ENCODE measurements at regions not wholly inside any gene's neighbourhood (a gene's known extent, or its start where the extent isn't known, plus 50 kb on each side); places are given as distances from the start of the nearest gene placed in this dataset.

GRCh38 chr16:73670836-73671820, 623.2 kb upstream of the ZFHX3 start:
- H3F3A ChIP-seq (replicated peaks; ENCODE audit: low read depth), result 0 out of 2 replicates have a peak, but pooled peaks cover 5% of the 10 kb centered on the region
- peaks cover 35% of the 10 kb centered on the region for H3K4me1 ChIP-seq (ENCODE audit: insufficient read depth)
- H3K79me2 ChIP-seq (replicated peaks; ENCODE audit: insufficient read depth), result no peaks in the 10 kb centered on the region
- TF ChIP-seq NANOG (IDR thresholded peaks at IDR 0.05; ENCODE audit: borderline replicate concordance), result no peak
- no peak for TF ChIP-seq POLR2AphosphoS5 (IDR thresholded peaks at IDR 0.05; ENCODE audit: low read depth)
- no peak for TF ChIP-seq EZH2 (IDR thresholded peaks at IDR 0.05; ENCODE audit: low read depth, unreplicated experiment)
- no peak for TF ChIP-seq JUNB (IDR thresholded peaks at IDR 0.05; ENCODE audit: unreplicated experiment)
- TF ChIP-seq ZNF331 (CRISPR knock-in tag; IDR thresholded peaks at IDR 0.05; ENCODE audit: low read depth), result no peak
- no peak for TF ChIP-seq CREB1 (CRISPR knock-in tag; IDR thresholded peaks at IDR 0.05; ENCODE audit: low read depth)
- TF ChIP-seq ZNF462 (CRISPR knock-in tag; IDR thresholded peaks at IDR 0.05), result no peak
- no peak for TF ChIP-seq ZNF114 (CRISPR knock-in tag; IDR thresholded peaks at IDR 0.05)
- TF ChIP-seq CTCF (conservative IDR thresholded peaks at IDR 0.05; ENCODE audit: low read depth in 2 of 2), result no peak
- TF ChIP-seq EZH2phosphoT487 (IDR thresholded peaks at IDR 0.05; ENCODE audit: unreplicated experiment), result no peak
- no peak for TF ChIP-seq ETS1 (IDR thresholded peaks at IDR 0.05)
- no peak for TF ChIP-seq REST (IDR thresholded peaks at IDR 0.05; ENCODE audit: unreplicated experiment)
- TF ChIP-seq STAT1 (IDR thresholded peaks at IDR 0.05; ENCODE audit: unreplicated experiment), result no peak
- no peak overlapping the region for H3K27ac Mint-ChIP-seq
- H3K36me3 Mint-ChIP-seq (ENCODE audit: low read depth), result peaks cover 9% of the 10 kb centered on the region
- ATAC-seq (peak; percentile 78), DNase-seq (ENCODE audit: low spot score) (peak; percentile 47)
- H3K36me3 ChIP-seq (ENCODE audit: insufficient read depth), result no peaks in the 10 kb centered on the region
- peaks cover 5% of the 10 kb centered on the region for H3K9me2 ChIP-seq (ENCODE audit: insufficient read depth)
- peaks cover 11% of the 10 kb centered on the region for H3K9me3 Mint-ChIP-seq
- peak overlapping the region; percentile 52 for H3K27ac ChIP-seq (ENCODE audit: low read depth)
- no peak overlapping the region for H2AFZ ChIP-seq
- peak overlapping the region; percentile 4; the same call in 1 of the 3 replicates for H3K4me3 Mint-ChIP-seq
- H3K4me3 ChIP-seq, result peak overlapping the region; percentile 14; the same call in 1 of the 2 replicates
- no peaks in the 10 kb centered on the region for H3K27me3 Mint-ChIP-seq (ENCODE audit: insufficient read depth, low read depth, poor library complexity)
- peak overlapping the region; percentile 61 for H3K4me2 ChIP-seq
- H3K27me3 ChIP-seq (ENCODE audit: insufficient read depth), result no peaks in the 10 kb centered on the region
- H3K4me1 Mint-ChIP-seq, result peaks cover 42% of the 10 kb centered on the region
- H4K20me1 ChIP-seq (replicated peaks; ENCODE audit: insufficient read depth), result no peaks in the 10 kb centered on the region
